HepG2 (cell line): ENCODE measurements at regions not wholly inside any gene's neighbourhood (a gene's known extent, or its start where the extent isn't known, plus 50 kb on each side); places are given as distances from the start of the nearest gene placed in this dataset.

Experiments used
- ATAC-seq: fragments of 200-7000 bp; cut with Tn5 transposase; 3 replicates; pipeline ENCODE4 v1.9.1; 2020; ENCODE audit warnings: mild to moderate bottlenecking, moderate library complexity
- BruUV-seq: library from RNA; stranded (reverse); fragments of 400-500 nt; replicated peaks from 2 replicates; lab custom pipeline; 2021; lab: Mats Ljungman, UMichigan
- CTCF ChIA-PET: fragments of 300-600 bp; formaldehyde crosslinking; extraction: SDS; loops from one replicate; lab custom pipeline; 2021; ENCODE audit warnings: low total read pairs, inconsistent platforms, low intra/inter-chr PET ratio; lab: Yijun Ruan, JAX
- POLR2A ChIA-PET: fragments of 350-600 bp; sonication (Branson Sonifier 250); formaldehyde crosslinking; loops from one replicate; lab custom pipeline; 2020; ENCODE audit warnings: antibody characterized with exemption, inconsistent platforms; lab: Yijun Ruan, JAX
- DNase-seq: peaks from one replicate; pipeline ENCODE4 v3.0.0-alpha.2; 2015; ENCODE audit warnings: low spot score
- FAIRE-seq: peaks from 3 replicates; lab custom pipeline; 2011; peaks lifted over from hg19 to GRCh38; lab: Jason Lieb, UNC
- H2AFZ ChIP-seq: one replicate; pipeline ENCODE4 v1.6.1; 2011; ENCODE audit warnings: low read length, inconsistent platforms
- H3K27ac ChIP-seq: fragments of 300-600 bp; 3 replicates; pipeline ENCODE4 v1.8.0; 2011; ENCODE audit warnings: mixed run types, mild to moderate bottlenecking, mixed read lengths, low read length, inconsistent platforms; ENCODE audit not compliant: insufficient read depth; ENCODE audit errors: extremely low read length
- H3K27me3 ChIP-seq, 2 experiments: fragments of 200-600 bp in 1 of 2; 2 replicates in 1 of 2; 3 replicates in 1 of 2; pipeline versions ENCODE4 v1.6.0 to v1.8.0; 2011; ENCODE audit warnings: low read length in 2 of 2, mild to moderate bottlenecking in 2 of 2, moderate library complexity in 2 of 2, inconsistent platforms in 1 of 2; ENCODE audit not compliant: insufficient read depth in 2 of 2, control insufficient read depth in 1 of 2
- H3K36me3 ChIP-seq, 2 experiments: fragments of 200-600 bp in 1 of 2; replicated peaks in 1 of 2; 2 replicates in 1 of 2; 3 replicates in 1 of 2; pipeline versions ENCODE4 v1.5.1 to v1.8.0; 2011; ENCODE audit warnings: low read length in 2 of 2, inconsistent platforms in 1 of 2; ENCODE audit not compliant: insufficient read depth in 2 of 2, control insufficient read depth in 1 of 2
- H3K4me1 ChIP-seq: 2 replicates; pipeline ENCODE4 v1.5.1; 2012; ENCODE audit warnings: low read length, inconsistent platforms; ENCODE audit not compliant: insufficient read depth
- H3K4me2 ChIP-seq: 2 replicates; pipeline ENCODE4 v1.6.0; 2011; ENCODE audit warnings: low read depth, low read length, inconsistent platforms
- H3K4me3 ChIP-seq, 3 experiments: fragments of 200-600 bp in 1 of 3; sonication (generic), shearing (Covaris generic) in 1 of 3; replicated peaks in 1 of 3; 2 replicates each; pipeline ENCODE4 v1.5.1; 2011 to 2016; ENCODE audit warnings: low read length in 3 of 3, inconsistent platforms in 2 of 3, low read depth in 2 of 3, mild to moderate bottlenecking in 2 of 3, control low read depth in 1 of 3, mixed read lengths in 1 of 3; ENCODE audit not compliant: insufficient read depth in 1 of 3
- H3K79me2 ChIP-seq: one replicate; pipeline ENCODE4 v1.6.1; 2011; ENCODE audit warnings: low read length, inconsistent platforms; ENCODE audit not compliant: insufficient read depth
- H3K9ac ChIP-seq: 2 replicates; pipeline ENCODE4 v1.6.0; 2011; ENCODE audit warnings: mild to moderate bottlenecking, low read depth, low read length, inconsistent platforms; ENCODE audit not compliant: insufficient read depth
- H3K9me3 ChIP-seq: 2 replicates; pipeline ENCODE4 v1.5.1; 2012; ENCODE audit warnings: mild to moderate bottlenecking, low read length
- H4K20me1 ChIP-seq: 2 replicates; pipeline ENCODE4 v1.6.0; 2011; ENCODE audit warnings: inconsistent platforms, mild to moderate bottlenecking, low read length, moderate library complexity; ENCODE audit not compliant: insufficient read depth
- ATF2 ChIP-seq: sonication (generic); formaldehyde crosslinking; IDR thresholded peaks from 2 replicates; pipeline ENCODE4 v1.4.0; 2020; ENCODE audit warnings: missing genetic modification reagents
- FOSL1 ChIP-seq: sonication (generic); formaldehyde crosslinking; IDR thresholded peaks from 2 replicates; pipeline ENCODE4 v1.9.0; 2021; ENCODE audit warnings: missing genetic modification reagents, borderline replicate concordance
- FOXA1 ChIP-seq, 2 experiments: fragments of 450-650 bp in 1 of 2; sonication (generic) in 1 of 2; formaldehyde crosslinking in 1 of 2; IDR thresholded peaks; 2 replicates each; pipeline versions ENCODE4 v1.4.0 to v1.6.1; 2016 to 2020; ENCODE audit warnings: missing genetic modification reagents in 1 of 2
- MTA1 ChIP-seq: sonication (generic); formaldehyde crosslinking; IDR thresholded peaks from 2 replicates; pipeline ENCODE4 v1.4.0; 2020; ENCODE audit warnings: missing genetic modification reagents, mild to moderate bottlenecking, borderline replicate concordance
- THRA ChIP-seq: sonication (generic); formaldehyde crosslinking; IDR thresholded peaks from 2 replicates; pipeline ENCODE4 v1.4.0; 2020; ENCODE audit warnings: missing genetic modification reagents, borderline replicate concordance
- TIGD3 ChIP-seq: sonication (generic); formaldehyde crosslinking; IDR thresholded peaks from 2 replicates; pipeline ENCODE4 v1.5.1; 2020; ENCODE audit warnings: mild to moderate bottlenecking, missing genetic modification reagents, borderline replicate concordance
- ZNF17 ChIP-seq: sonication (generic); formaldehyde crosslinking; IDR thresholded peaks from 2 replicates; pipeline ENCODE4 v1.5.0; 2020; ENCODE audit warnings: mild to moderate bottlenecking, missing genetic modification reagents
- ZNF275 ChIP-seq: sonication (generic); formaldehyde crosslinking; IDR thresholded peaks from 2 replicates; pipeline ENCODE4 v1.8.0; 2022; ENCODE audit warnings: missing genetic modification reagents, mild to moderate bottlenecking, inconsistent platforms, borderline replicate concordance
- WGBS: methylation state at CpG from one replicate; pipeline ENCODE4 v1.1.6; 2017; ENCODE audit warnings: low lambda C conversion rate; 5-methylcytosine and 5-hydroxymethylcytosine counted together
- in situ Hi-C: cut with HindIII; loops from 2 replicates; pipeline ENCODE4 v1.10.0; 2017; ENCODE audit warnings: low pct_unique_long_range_greater_than_20kb; ENCODE audit not compliant: extremely low pct_ligation_motif_present
- intact Hi-C: fragments of 100-400 bp; cut with micrococcal nuclease; formaldehyde crosslinking; loops from one replicate; pipeline ENCODE4 v1.10.0; 2022; ENCODE audit not compliant: unreplicated experiment

- CTCF ChIA-PET: no interaction called here
- Histone ChIP-seq H2AFZ (no peak overlapping the region), H3K27me3 (no peaks in the 10 kb centered on the region; a peak in 1 of 5 replicates), H3K27ac (no peak overlapping the region), H3K4me1 (peaks cover 11% of the 10 kb centered on the region; the same call in 1 of the 2 replicates), H3K36me3 (no peaks in the 10 kb centered on the region), H3K4me3 (no peak overlapping the region), H3K9me3 (peaks cover 9% of the 10 kb centered on the region; the same call in 1 of the 2 replicates), H3K9ac (no peak overlapping the region), H3K4me2 (no peak overlapping the region), H4K20me1 (no peaks in the 10 kb centered on the region), H3K79me2 (no peaks in the 10 kb centered on the region)
- POLR2A ChIA-PET: no interaction called here
- TF ChIP-seq TIGD3 (CRISPR knock-in tag): no peak
- no peak for TF ChIP-seq THRA (CRISPR knock-in tag)
- in situ Hi-C loops (loop anchor here (25.0 kb wide), 2 partner anchors 1044 to 1244 kb away; partner anchors contain the start of gene MN1), intact Hi-C loops (no loop called here)
- BruUV-seq: no TSS peak
- ATAC-seq: no peak
- no peak for FAIRE-seq
- WGBS: 26% methylated on average over 9 of the region's 9 CpGs
- DNase-seq: no peak
Measured at GRCh38 chr22:26768156-26768515, 110.7 kb downstream of the MIAT start.

GRCh38 chr22:26768952-26769351 lies 111.6 kb downstream of the MIAT start:
- FAIRE-seq: no peak
- BruUV-seq: no TSS peak

More at GRCh38 chr22:26768952-26769351, 111.6 kb downstream of the MIAT start:
- ChIA-PET CTCF (no interaction called here), POLR2A (no interaction called here)
- ATAC-seq (no peak), DNase-seq (no peak)
- peaks cover 9% of the 10 kb centered on the region; the same call in 1 of the 2 replicates for H3K9me3 ChIP-seq
- H3K27ac ChIP-seq: no peak overlapping the region
- 46% methylated on average over 10 of the region's 11 CpGs for WGBS
- no peaks in the 10 kb centered on the region for H3K79me2 ChIP-seq
- intact Hi-C loops: no loop called here
- in situ Hi-C loops: loop anchor here (25.0 kb wide), 2 partner anchors 1043 to 1243 kb away; partner anchors contain the start of gene MN1
- H3K4me1 ChIP-seq: peaks cover 5% of the 10 kb centered on the region; the same call in 1 of the 2 replicates
- no peaks in the 10 kb centered on the region for H3K36me3 ChIP-seq
- no peak for TF ChIP-seq MTA1 (CRISPR knock-in tag)
- no peak for TF ChIP-seq FOSL1
- TF ChIP-seq FOXA1 (IDR thresholded peaks at IDR 0.05): no peak
- no peak for TF ChIP-seq FOXA1 (CRISPR knock-in tag; IDR thresholded peaks at IDR 0.05)
- TF ChIP-seq ATF2: no peak
- no peak for TF ChIP-seq ZNF275 (CRISPR knock-in tag)
- TF ChIP-seq ZNF17 (CRISPR knock-in tag): no peak
- H3K9ac ChIP-seq: no peak overlapping the region
- no peaks in the 10 kb centered on the region; a peak in 1 of 5 replicates for H3K27me3 ChIP-seq
- H2AFZ ChIP-seq: no peak overlapping the region
- H4K20me1 ChIP-seq: no peaks in the 10 kb centered on the region
- no peak overlapping the region for H3K4me3 ChIP-seq
- H3K4me2 ChIP-seq: no peak overlapping the region
